Esophagus squamous epithelium (tissue), 4 donors: ENCODE measurements at regions not wholly inside any gene's neighbourhood (a gene's known extent, or its start where the extent isn't known, plus 50 kb on each side); places are given as distances from the start of the nearest gene placed in this dataset.

ENCODE experiments used
- POLR2A ChIP-seq, 4 donors: fragments of 450-650 bp; IDR thresholded peaks; one replicate each; pipeline ENCODE4 v1.6.1; 2017; ENCODE audit warnings: antibody characterized with exemption in 4 of 4, mild to moderate bottlenecking in 4 of 4, moderate library complexity in 3 of 4
- TF ChIP-seq, protein P1 (sequence below), 6 experiments: fragments of 450-650 bp in 4 of 6; fragments of 200-600 bp in 2 of 6; sonication (generic) in 2 of 6; IDR thresholded peaks; one replicate each; pipeline ENCODE4 v1.5.1; 2016 to 2019; ENCODE audit warnings: antibody characterized with exemption in 6 of 6, mild to moderate bottlenecking in 4 of 6, moderate library complexity in 4 of 6

DNA sequence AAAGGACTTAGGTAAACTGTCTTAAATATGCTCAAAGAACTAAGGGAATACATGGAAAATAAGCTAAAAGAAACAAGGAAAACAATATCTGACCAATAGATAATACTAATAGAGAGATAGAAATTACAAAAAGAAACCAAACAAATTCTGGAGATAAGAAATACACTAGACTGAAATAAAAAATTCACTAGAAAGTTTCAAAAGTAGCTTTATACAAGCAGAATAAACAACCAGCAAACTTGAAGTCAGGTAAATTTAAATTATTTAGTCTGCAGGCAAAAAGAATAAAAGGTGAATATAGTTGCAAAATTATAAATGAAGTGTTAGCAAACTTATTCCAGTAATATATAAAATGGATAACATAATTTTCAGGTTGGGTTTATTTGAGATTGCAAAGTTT lies 760.9 kb upstream of the INTU start:
- TF ChIP-seq, protein P1, sequence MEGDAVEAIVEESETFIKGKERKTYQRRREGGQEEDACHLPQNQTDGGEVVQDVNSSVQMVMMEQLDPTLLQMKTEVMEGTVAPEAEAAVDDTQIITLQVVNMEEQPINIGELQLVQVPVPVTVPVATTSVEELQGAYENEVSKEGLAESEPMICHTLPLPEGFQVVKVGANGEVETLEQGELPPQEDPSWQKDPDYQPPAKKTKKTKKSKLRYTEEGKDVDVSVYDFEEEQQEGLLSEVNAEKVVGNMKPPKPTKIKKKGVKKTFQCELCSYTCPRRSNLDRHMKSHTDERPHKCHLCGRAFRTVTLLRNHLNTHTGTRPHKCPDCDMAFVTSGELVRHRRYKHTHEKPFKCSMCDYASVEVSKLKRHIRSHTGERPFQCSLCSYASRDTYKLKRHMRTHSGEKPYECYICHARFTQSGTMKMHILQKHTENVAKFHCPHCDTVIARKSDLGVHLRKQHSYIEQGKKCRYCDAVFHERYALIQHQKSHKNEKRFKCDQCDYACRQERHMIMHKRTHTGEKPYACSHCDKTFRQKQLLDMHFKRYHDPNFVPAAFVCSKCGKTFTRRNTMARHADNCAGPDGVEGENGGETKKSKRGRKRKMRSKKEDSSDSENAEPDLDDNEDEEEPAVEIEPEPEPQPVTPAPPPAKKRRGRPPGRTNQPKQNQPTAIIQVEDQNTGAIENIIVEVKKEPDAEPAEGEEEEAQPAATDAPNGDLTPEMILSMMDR (IDR thresholded peaks at IDR 0.05): no peak
- no peak for TF ChIP-seq POLR2A (IDR thresholded peaks at IDR 0.05)
